ENCODE measurements at regions not wholly inside any gene's neighbourhood (a gene's known extent, or its start where the extent isn't known, plus 50 kb on each side); places are given as distances from the start of the nearest gene placed in this dataset.

GRCh38 chr3:181929501-181929900, 217.8 kb downstream of the SOX2 start:
- DNase-seq (no peak), ATAC-seq (ENCODE audit: low read depth) (no peak)
- H3K4me3 ChIP-seq (ENCODE audit: control extremely low read depth in 1 of 5, extremely low read depth in 1 of 5, insufficient read depth in 1 of 5, low read depth in 2 of 5, low read length in 4 of 5) = no peak overlapping the region
- H3K36me3 ChIP-seq (replicated peaks in 1 of 2; ENCODE audit: control extremely low read depth in 1 of 2, control insufficient read depth in 1 of 2, extremely low read depth in 1 of 2, insufficient read depth in 2 of 2, low read length in 1 of 2) = no peaks in the 10 kb centered on the region
- H3K4me1 ChIP-seq (ENCODE audit: control insufficient read depth in 2 of 2, insufficient read depth in 2 of 2, low read length in 2 of 2) = peaks cover 0 to 8% of the 10 kb centered on the region in 2 donors
- Mint-ChIP-seq H3K4me3 (no peak overlapping the region), H3K27ac (no peak overlapping the region), H3K9me3 (ENCODE audit: insufficient read depth) (no peaks in the 10 kb centered on the region), H3K4me1 (peaks cover 10% of the 10 kb centered on the region), H3K27me3 (no peaks in the 10 kb centered on the region)
- TF ChIP-seq EZH2 (IDR thresholded peaks at IDR 0.05; ENCODE audit: borderline replicate concordance, insufficient read depth, low read depth, low read length, poor library complexity, severe bottlenecking) (no peak), CTCF (IDR thresholded peaks at IDR 0.05) (no peak)
- H3K79me2 ChIP-seq (ENCODE audit: control insufficient read depth, insufficient read depth, low read length) = no peaks in the 10 kb centered on the region
- no peak overlapping the region for H3K9ac ChIP-seq (ENCODE audit: low read length)
- H3K9me3 ChIP-seq (ENCODE audit: control extremely low read depth in 1 of 3, control insufficient read depth in 2 of 3, insufficient read depth in 1 of 3, low read length in 2 of 3) = peaks cover 0 to 14% (median 1%) of the 10 kb centered on the region in 3 donors
- H3K27me3 ChIP-seq (replicated peaks in 1 of 4; ENCODE audit: control extremely low read depth in 1 of 4, control insufficient read depth in 3 of 4, insufficient read depth in 4 of 4, low read length in 3 of 4) = no peaks in the 10 kb centered on the region
- no peak overlapping the region for H3K27ac ChIP-seq (ENCODE audit: low read length in 2 of 2)
- intact Hi-C loops (cut with micrococcal nuclease) = no loop called here
- no peak overlapping the region for H3K4me2 ChIP-seq (replicated peaks; ENCODE audit: low read depth, low read length, poor library complexity, severe bottlenecking)
- 94% methylated on average over 3 of the region's 5 CpGs for WGBS (ENCODE audit: insufficient coverage)
- H2AFZ ChIP-seq (ENCODE audit: insufficient read depth, low read depth, low read length, poor library complexity, severe bottlenecking) = no peak overlapping the region
- no peaks in the 10 kb centered on the region for H4K20me1 ChIP-seq (ENCODE audit: control insufficient read depth, insufficient read depth, low read length, poor library complexity, severe bottlenecking)
- ChIA-PET POLR2A (no interaction called here), CTCF (no interaction called here)

GRCh38 chr3:181930105-181930504, 218.4 kb downstream of the SOX2 start:
- Mint-ChIP-seq H3K4me3 (no peak overlapping the region), H3K9me3 (ENCODE audit: insufficient read depth) (no peaks in the 10 kb centered on the region), H3K27ac (no peak overlapping the region), H3K27me3 (no peaks in the 10 kb centered on the region), H3K4me1 (peaks cover 10% of the 10 kb centered on the region)
- no peak overlapping the region for H3K9ac ChIP-seq (ENCODE audit: low read length)
- H3K9me3 ChIP-seq (ENCODE audit: control extremely low read depth in 1 of 3, control insufficient read depth in 2 of 3, insufficient read depth in 1 of 3, low read length in 2 of 3) = peaks cover 0 to 14% (median 1%) of the 10 kb centered on the region in 3 donors
- H3K27ac ChIP-seq (ENCODE audit: low read length in 2 of 2) = no peak overlapping the region
- TF ChIP-seq CTCF (IDR thresholded peaks at IDR 0.05) (no peak), EZH2 (IDR thresholded peaks at IDR 0.05; ENCODE audit: borderline replicate concordance, insufficient read depth, low read depth, low read length, poor library complexity, severe bottlenecking) (no peak)
- POLR2A ChIA-PET = no interaction called here
- DNase-seq = no peak
- ATAC-seq (ENCODE audit: low read depth) = no peak
- WGBS (ENCODE audit: insufficient coverage) = no CpG with 5 or more reads among the region's 4 CpGs
- no peak overlapping the region for H2AFZ ChIP-seq (ENCODE audit: insufficient read depth, low read depth, low read length, poor library complexity, severe bottlenecking)
- no peaks in the 10 kb centered on the region for H3K79me2 ChIP-seq (ENCODE audit: control insufficient read depth, insufficient read depth, low read length)
- H4K20me1 ChIP-seq (ENCODE audit: control insufficient read depth, insufficient read depth, low read length, poor library complexity, severe bottlenecking) = no peaks in the 10 kb centered on the region
- CTCF ChIA-PET = no interaction called here
- H3K4me2 ChIP-seq (replicated peaks; ENCODE audit: low read depth, low read length, poor library complexity, severe bottlenecking) = no peak overlapping the region
- intact Hi-C loops (cut with micrococcal nuclease) = no loop called here
- no peaks in the 10 kb centered on the region for H3K27me3 ChIP-seq (replicated peaks in 1 of 4; ENCODE audit: control extremely low read depth in 1 of 4, control insufficient read depth in 3 of 4, insufficient read depth in 4 of 4, low read length in 3 of 4)
- H3K4me1 ChIP-seq (ENCODE audit: control insufficient read depth in 2 of 2, insufficient read depth in 2 of 2, low read length in 2 of 2) = peaks cover 0 to 8% of the 10 kb centered on the region in 2 donors
- H3K36me3 ChIP-seq (replicated peaks in 1 of 2; ENCODE audit: control extremely low read depth in 1 of 2, control insufficient read depth in 1 of 2, extremely low read depth in 1 of 2, insufficient read depth in 2 of 2, low read length in 1 of 2) = no peaks in the 10 kb centered on the region
- no peak overlapping the region for H3K4me3 ChIP-seq (ENCODE audit: control extremely low read depth in 1 of 5, extremely low read depth in 1 of 5, insufficient read depth in 1 of 5, low read depth in 2 of 5, low read length in 4 of 5)
